CD14-positive monocyte (primary cell): ENCODE measurements at regions not wholly inside any gene's neighbourhood (a gene's known extent, or its start where the extent isn't known, plus 50 kb on each side); places are given as distances from the start of the nearest gene placed in this dataset.
"Not testable (repeated sequence)": the region's sequence is repeated elsewhere in the genome, so short reads cannot be mapped to it uniquely, and the experiment has no call there.

Experiments
- DNase-seq, 3 donors: peaks; one replicate each; pipeline ENCODE4 v3.0.0-alpha.2; 2011 to 2022
- H2AFZ ChIP-seq: 2 replicates; pipeline ENCODE4 v1.6.0; 2012; ENCODE audit warnings: mild to moderate bottlenecking, low read depth, low read length, inconsistent platforms; ENCODE audit not compliant: insufficient read depth, poor library complexity, severe bottlenecking
- H3K27ac ChIP-seq, 2 donors: 1 replicate in 1 of 2; 2 replicates in 1 of 2; pipeline ENCODE4 v1.5.1; 2012 to 2013; ENCODE audit warnings: low read length in 2 of 2, control low read depth in 1 of 2, inconsistent platforms in 1 of 2, low read depth in 1 of 2, mild to moderate bottlenecking in 1 of 2
- H3K27me3 ChIP-seq, 2 donors: one replicate each; pipeline versions ENCODE4 v1.6.0 to v1.6.1; 2011 to 2013; ENCODE audit warnings: low read length in 2 of 2; ENCODE audit not compliant: control insufficient read depth in 2 of 2, insufficient read depth in 2 of 2
- H3K36me3 ChIP-seq, 2 donors: replicated peaks in 1 of 2; 1 replicate in 1 of 2; 2 replicates in 1 of 2; pipeline versions ENCODE4 v1.5.1 to v1.6.1; 2012 to 2013; ENCODE audit warnings: low read length in 2 of 2, control low read depth in 1 of 2, inconsistent platforms in 1 of 2, mild to moderate bottlenecking in 1 of 2; ENCODE audit not compliant: insufficient read depth in 2 of 2, control insufficient read depth in 1 of 2
- H3K4me1 ChIP-seq, 2 donors: 1 replicate in 1 of 2; 2 replicates in 1 of 2; pipeline versions ENCODE4 v1.5.1 to v1.6.1; 2012 to 2013; ENCODE audit warnings: low read length in 2 of 2, control low read depth in 1 of 2, inconsistent platforms in 1 of 2, mild to moderate bottlenecking in 1 of 2, moderate library complexity in 1 of 2; ENCODE audit not compliant: insufficient read depth in 2 of 2, control insufficient read depth in 1 of 2
- H3K4me2 ChIP-seq: replicated peaks from 2 replicates; pipeline ENCODE3; 2012; ENCODE audit warnings: low read length, moderate library complexity, mild to moderate bottlenecking; ENCODE audit not compliant: poor library complexity, severe bottlenecking; ENCODE audit errors: extremely low read depth
- H3K4me3 ChIP-seq, 3 experiments: fragments of 200-600 bp in 1 of 3; sonication (generic) in 1 of 3; replicated peaks in 1 of 3; 1 replicate in 2 of 3; 2 replicates in 1 of 3; pipeline ENCODE4 v1.5.1; 2011 to 2013; ENCODE audit warnings: low read length in 3 of 3, mild to moderate bottlenecking in 3 of 3, control low read depth in 2 of 3, low read depth in 2 of 3, inconsistent platforms in 1 of 3, moderate library complexity in 1 of 3
- H3K79me2 ChIP-seq: 2 replicates; pipeline ENCODE4 v1.6.0; 2012; ENCODE audit warnings: mild to moderate bottlenecking, control low read depth, inconsistent platforms, low read length, moderate library complexity; ENCODE audit not compliant: insufficient read depth
- H3K9ac ChIP-seq: 2 replicates; pipeline ENCODE4 v1.6.0; 2017; ENCODE audit warnings: low read length, mild to moderate bottlenecking; ENCODE audit not compliant: insufficient read depth, poor library complexity, severe bottlenecking
- H3K9me3 ChIP-seq, 2 donors: replicated peaks in 1 of 2; 1 replicate in 1 of 2; 2 replicates in 1 of 2; pipeline versions ENCODE4 v1.5.1 to v1.6.1; 2012 to 2013; ENCODE audit warnings: low read length in 2 of 2, control low read depth in 1 of 2; ENCODE audit not compliant: control insufficient read depth in 1 of 2, insufficient read depth in 1 of 2
- H4K20me1 ChIP-seq: 2 replicates; pipeline ENCODE4 v1.6.0; 2012; ENCODE audit warnings: mild to moderate bottlenecking, low read length, control low read depth, moderate library complexity; ENCODE audit not compliant: insufficient read depth
- H3K27ac Mint-ChIP-seq, 7 donors: one replicate each; pipeline ENCODE4 v1.8.0; 2020; ENCODE audit warnings: mild to moderate bottlenecking in 7 of 7, mixed read lengths in 7 of 7, moderate library complexity in 6 of 7, inconsistent platforms in 2 of 7
- H3K27me3 Mint-ChIP-seq, 3 donors: one replicate each; pipeline ENCODE4 v1.8.0; 2021 to 2022; ENCODE audit warnings: low read depth in 3 of 3, mild to moderate bottlenecking in 3 of 3, mixed read lengths in 3 of 3, moderate library complexity in 3 of 3, inconsistent platforms in 1 of 3
- H3K36me3 Mint-ChIP-seq, 2 donors: one replicate each; pipeline ENCODE4 v1.8.0; 2020; ENCODE audit warnings: mixed read lengths in 2 of 2, inconsistent platforms in 1 of 2, mild to moderate bottlenecking in 1 of 2
- H3K4me1 Mint-ChIP-seq: one replicate; pipeline ENCODE4 v1.8.0; 2020; ENCODE audit warnings: mild to moderate bottlenecking, mixed read lengths
- H3K4me3 Mint-ChIP-seq, 2 donors: one replicate each; pipeline ENCODE4 v1.8.0; 2020; ENCODE audit warnings: mild to moderate bottlenecking in 2 of 2, mixed read lengths in 2 of 2, moderate library complexity in 1 of 2
- H3K9me3 Mint-ChIP-seq, 7 donors: one replicate each; pipeline ENCODE4 v1.8.0; 2020 to 2022; ENCODE audit warnings: mixed read lengths in 7 of 7, mild to moderate bottlenecking in 6 of 7, moderate library complexity in 6 of 7, inconsistent platforms in 2 of 7
- WGBS: methylation state at CpG from one replicate; pipeline ENCODE4 v1.1.5; 2013; ENCODE audit warnings: missing lambda C conversion rate; ENCODE audit not compliant: insufficient coverage; 5-methylcytosine and 5-hydroxymethylcytosine counted together
- intact Hi-C, 2 donors: fragments of 100-400 bp; cut with micrococcal nuclease; formaldehyde crosslinking; loops; one replicate each; pipeline versions ENCODE4 v1.15.0 to v1.15.1; 2023
- TF ChIP-seq, protein P1 (sequence below): fragments of 200-600 bp; IDR thresholded peaks from one replicate; pipeline ENCODE4 v1.8.0; 2022; ENCODE audit warnings: antibody characterized with exemption, mild to moderate bottlenecking

DNA sequence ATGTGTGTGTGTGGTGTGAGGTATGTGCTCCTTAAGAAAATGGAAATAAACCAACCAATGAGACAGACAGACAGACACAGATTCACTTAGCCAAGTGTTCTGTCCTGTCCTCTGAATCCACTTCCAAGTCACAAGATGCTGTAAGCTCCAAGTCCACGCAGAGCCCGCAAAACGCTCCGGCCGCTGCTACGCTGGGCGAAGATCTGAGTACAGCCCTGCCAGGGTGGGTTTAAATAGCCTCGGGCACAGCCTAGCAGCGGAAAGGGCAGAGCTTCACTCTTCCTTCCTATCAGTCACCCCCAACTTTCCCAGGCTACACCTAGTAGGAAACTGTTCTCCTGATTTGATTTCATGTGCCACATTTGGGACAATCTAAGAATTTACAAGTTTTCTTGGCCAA lies 121.2 kb upstream of the ANKRD30BL start:
- TF ChIP-seq, protein P1, sequence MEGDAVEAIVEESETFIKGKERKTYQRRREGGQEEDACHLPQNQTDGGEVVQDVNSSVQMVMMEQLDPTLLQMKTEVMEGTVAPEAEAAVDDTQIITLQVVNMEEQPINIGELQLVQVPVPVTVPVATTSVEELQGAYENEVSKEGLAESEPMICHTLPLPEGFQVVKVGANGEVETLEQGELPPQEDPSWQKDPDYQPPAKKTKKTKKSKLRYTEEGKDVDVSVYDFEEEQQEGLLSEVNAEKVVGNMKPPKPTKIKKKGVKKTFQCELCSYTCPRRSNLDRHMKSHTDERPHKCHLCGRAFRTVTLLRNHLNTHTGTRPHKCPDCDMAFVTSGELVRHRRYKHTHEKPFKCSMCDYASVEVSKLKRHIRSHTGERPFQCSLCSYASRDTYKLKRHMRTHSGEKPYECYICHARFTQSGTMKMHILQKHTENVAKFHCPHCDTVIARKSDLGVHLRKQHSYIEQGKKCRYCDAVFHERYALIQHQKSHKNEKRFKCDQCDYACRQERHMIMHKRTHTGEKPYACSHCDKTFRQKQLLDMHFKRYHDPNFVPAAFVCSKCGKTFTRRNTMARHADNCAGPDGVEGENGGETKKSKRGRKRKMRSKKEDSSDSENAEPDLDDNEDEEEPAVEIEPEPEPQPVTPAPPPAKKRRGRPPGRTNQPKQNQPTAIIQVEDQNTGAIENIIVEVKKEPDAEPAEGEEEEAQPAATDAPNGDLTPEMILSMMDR: no peak
- H3K27me3 ChIP-seq: no peaks in the 10 kb centered on the region
- no peak overlapping the region for H2AFZ ChIP-seq
- H3K9me3 Mint-ChIP-seq: peaks cover 10 to 32% (median 20%) of the 10 kb centered on the region in 7 donors
- no peaks in the 10 kb centered on the region for H3K4me1 Mint-ChIP-seq
- intact Hi-C loops: no loop called here
- H3K36me3 Mint-ChIP-seq: no peaks in the 10 kb centered on the region
- no peak overlapping the region for H3K9ac ChIP-seq
- no peak for DNase-seq
- H3K4me1 ChIP-seq: no peaks in the 10 kb centered on the region
- WGBS: 96% methylated on average over 8 of the region's 9 CpGs
- no peak overlapping the region for H3K27ac ChIP-seq
- H3K4me3 ChIP-seq: no peak overlapping the region
- H3K4me3 Mint-ChIP-seq: no peak overlapping the region
- H3K9me3 ChIP-seq: peaks cover 28 to 37% of the 10 kb centered on the region in 2 donors
- H3K4me2 ChIP-seq: no peak overlapping the region
- H3K27ac Mint-ChIP-seq: no peak overlapping the region
- H3K79me2 ChIP-seq: no peaks in the 10 kb centered on the region
- peaks cover 0 to 3% (median 2%) of the 10 kb centered on the region in 3 donors for H3K27me3 Mint-ChIP-seq
- no peaks in the 10 kb centered on the region for H3K36me3 ChIP-seq
- no peaks in the 10 kb centered on the region for H4K20me1 ChIP-seq

DNA sequence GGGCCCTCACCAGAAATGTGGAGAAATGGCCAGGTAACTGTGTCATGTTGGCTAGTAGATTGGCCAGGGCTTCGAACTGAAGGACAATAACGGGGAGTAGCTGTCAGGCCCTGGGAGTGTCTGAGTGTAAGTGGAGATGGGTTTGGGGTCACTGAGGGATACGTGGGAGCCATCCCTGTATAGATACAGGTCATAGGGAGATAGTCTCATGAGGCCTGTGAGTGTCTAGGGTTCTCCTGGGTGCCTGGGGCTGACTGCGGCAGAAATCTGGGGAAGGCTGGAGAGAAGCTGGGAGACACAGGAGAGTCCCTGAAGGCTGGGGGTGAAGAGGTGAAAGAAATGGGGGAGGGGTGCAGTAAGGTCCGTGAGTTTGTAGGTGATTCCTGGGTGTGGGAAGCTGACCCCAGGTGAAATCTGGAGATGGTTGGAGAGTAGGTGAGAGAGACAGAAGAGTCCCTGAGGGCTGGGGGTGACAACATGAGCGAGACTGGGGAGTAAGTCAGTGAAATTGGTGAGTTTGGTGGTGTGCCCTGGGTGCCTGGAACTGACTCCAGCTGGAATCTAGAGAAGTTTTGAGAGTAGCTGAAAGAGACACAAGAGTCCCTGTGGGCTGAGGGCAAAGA lies 124.6 kb upstream of the ANKRD30BL start:
- H3K9ac ChIP-seq, H3K4me1 ChIP-seq, H3K27me3 ChIP-seq, H3K27ac Mint-ChIP-seq, H3K4me1 Mint-ChIP-seq, H2AFZ ChIP-seq, H3K27me3 Mint-ChIP-seq, intact Hi-C loops, H3K4me2 ChIP-seq, H4K20me1 ChIP-seq, H3K9me3 ChIP-seq, H3K4me3 Mint-ChIP-seq, H3K36me3 ChIP-seq, H3K36me3 Mint-ChIP-seq, H3K79me2 ChIP-seq, H3K4me3 ChIP-seq, DNase-seq, H3K27ac ChIP-seq: not testable (repeated sequence)
- WGBS: 86% methylated on average over 4 of the region's 6 CpGs
- peaks cover 0 to 10% (median 3%) of the 10 kb centered on the region in 7 donors for H3K9me3 Mint-ChIP-seq

DNA sequence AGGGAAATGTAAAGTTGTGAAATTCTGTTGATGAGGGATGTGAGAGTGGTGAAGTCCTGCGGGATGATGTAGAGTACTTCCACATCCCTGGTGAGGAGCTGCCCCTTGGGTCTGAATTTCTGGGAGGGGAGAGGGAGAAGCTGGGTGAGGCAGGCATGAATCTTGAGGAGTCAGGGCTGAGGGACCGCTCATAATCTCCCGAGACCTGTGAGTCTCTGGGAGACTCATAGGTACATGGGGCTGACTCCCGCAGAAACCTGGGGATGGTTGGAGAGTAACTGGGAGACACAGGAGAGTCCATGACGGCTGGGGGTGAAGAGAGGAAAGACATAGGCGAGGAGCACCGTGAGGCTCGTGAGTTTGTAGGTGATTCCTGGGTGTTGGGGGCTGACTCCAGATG lies 126.2 kb upstream of the ANKRD30BL start:
- H3K4me3 ChIP-seq, H3K27me3 ChIP-seq, H3K27ac Mint-ChIP-seq, intact Hi-C loops, H2AFZ ChIP-seq, H3K36me3 Mint-ChIP-seq, H3K27me3 Mint-ChIP-seq, H3K4me1 Mint-ChIP-seq, H3K9me3 ChIP-seq, H3K4me3 Mint-ChIP-seq, H3K27ac ChIP-seq, H4K20me1 ChIP-seq, H3K4me1 ChIP-seq, H3K36me3 ChIP-seq, H3K4me2 ChIP-seq, H3K9ac ChIP-seq, H3K9me3 Mint-ChIP-seq, H3K79me2 ChIP-seq: not testable (repeated sequence)
- 89% methylated on average over 8 of the region's 8 CpGs for WGBS
- peak in 1 of 3 donors; percentile 11 for DNase-seq

DNA sequence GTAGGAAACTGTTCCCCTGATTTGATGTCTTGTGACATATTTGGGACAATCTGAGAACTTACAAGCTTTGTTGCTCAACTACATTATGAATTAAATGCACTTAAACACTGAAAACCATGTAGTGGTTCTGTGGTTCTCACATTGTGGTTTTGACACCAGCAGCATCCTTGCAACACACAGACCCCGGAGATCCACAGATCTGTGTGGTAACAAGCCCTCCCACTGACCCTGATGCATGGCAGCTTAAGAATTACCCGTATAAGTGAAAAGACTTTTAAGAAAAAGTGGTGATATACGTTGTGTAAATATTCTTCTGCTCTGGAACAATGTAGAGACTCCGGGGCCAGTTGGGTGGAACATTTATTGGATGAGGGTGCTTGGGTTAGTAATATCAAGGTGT lies 127.4 kb upstream of the ANKRD30BL start:
- H3K27me3 Mint-ChIP-seq, H3K9me3 Mint-ChIP-seq, H3K4me3 ChIP-seq, intact Hi-C loops, H3K9me3 ChIP-seq, H3K4me1 ChIP-seq, H3K27ac ChIP-seq, H3K4me2 ChIP-seq, H3K36me3 Mint-ChIP-seq, H3K79me2 ChIP-seq, H3K9ac ChIP-seq, H3K4me1 Mint-ChIP-seq, H3K36me3 ChIP-seq, H3K4me3 Mint-ChIP-seq, H3K27me3 ChIP-seq, H2AFZ ChIP-seq, DNase-seq, H4K20me1 ChIP-seq: not testable (repeated sequence)
- H3K27ac Mint-ChIP-seq: peak overlapping the region in 1 of 7 donors; percentile 41
- WGBS: 100% methylated on average over 1 of the region's 4 CpGs
